HTR-8/SVneo (cell line): ENCODE measurements at regions not wholly inside any gene's neighbourhood (a gene's known extent, or its start where the extent isn't known, plus 50 kb on each side); places are given as distances from the start of the nearest gene placed in this dataset.

Experiments used
- DNase-seq: peaks from one replicate; pipeline ENCODE4 v3.0.0; 2011; ENCODE audit warnings: low spot score, mixed read lengths; ENCODE audit not compliant: insufficient read length
- FAIRE-seq: peaks from 2 replicates; lab custom pipeline; 2011; peaks lifted over from hg19 to GRCh38; lab: Jason Lieb, UNC

DNA sequence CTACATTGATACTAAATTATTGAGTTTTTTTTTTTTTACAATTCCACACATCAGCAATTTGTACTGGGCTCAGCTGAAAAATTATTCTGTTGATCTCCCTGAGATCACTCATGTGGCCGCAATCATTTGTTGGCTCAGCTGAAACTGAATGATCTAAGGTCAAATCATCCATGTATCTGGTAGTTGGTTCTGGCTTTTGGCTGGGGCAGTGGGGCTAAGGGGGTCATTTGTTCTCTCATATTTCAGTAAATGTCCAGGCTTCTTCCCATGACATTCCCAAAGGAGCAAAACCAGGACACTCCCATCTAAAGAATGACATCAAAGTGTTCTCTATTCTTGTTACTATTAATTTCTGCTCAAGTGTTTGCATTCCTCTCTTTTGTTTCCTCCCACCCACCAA lies 806.7 kb upstream of the ADGRL2 start:
- FAIRE-seq (no peak), DNase-seq (no peak)

DNA sequence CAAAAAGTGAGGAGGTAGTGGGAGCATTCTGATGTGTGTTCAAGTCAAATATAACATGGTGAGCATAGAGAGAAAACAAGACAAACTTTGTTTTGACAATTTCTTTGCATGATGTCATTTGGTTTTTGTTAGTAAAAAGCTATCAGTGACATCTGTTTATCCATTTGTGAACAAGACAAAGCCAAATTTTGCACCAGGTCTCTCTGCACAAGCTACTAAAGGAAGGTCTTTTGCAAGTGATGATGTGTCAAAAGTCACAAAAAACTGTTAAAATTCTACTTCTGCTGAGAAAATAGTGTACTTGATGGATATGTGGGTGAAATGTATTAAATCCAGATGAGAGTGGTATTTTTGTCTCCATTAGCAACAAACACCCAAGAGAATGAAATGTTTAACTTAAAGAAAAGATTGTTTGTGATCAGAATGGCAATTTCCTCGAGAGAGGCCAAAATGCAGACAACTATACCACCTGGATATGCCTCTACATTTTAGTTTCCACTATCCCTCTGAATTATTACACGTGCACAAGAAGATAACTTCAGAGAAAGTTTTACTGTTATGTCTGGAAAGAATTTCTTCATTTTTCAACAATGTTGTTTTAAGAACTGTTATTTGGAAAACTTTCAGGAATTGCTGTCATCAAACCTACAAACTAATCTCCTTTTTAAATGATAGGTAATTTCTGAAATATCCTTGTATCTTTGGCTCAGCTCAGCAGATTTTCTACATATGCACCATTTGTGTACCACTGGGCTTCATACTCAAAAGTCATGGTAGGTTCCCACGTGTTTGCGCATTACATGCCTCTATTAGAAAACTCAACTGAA lies 807.4 kb upstream of the ADGRL2 start:
- no peak for DNase-seq
- FAIRE-seq: no peak

DNA sequence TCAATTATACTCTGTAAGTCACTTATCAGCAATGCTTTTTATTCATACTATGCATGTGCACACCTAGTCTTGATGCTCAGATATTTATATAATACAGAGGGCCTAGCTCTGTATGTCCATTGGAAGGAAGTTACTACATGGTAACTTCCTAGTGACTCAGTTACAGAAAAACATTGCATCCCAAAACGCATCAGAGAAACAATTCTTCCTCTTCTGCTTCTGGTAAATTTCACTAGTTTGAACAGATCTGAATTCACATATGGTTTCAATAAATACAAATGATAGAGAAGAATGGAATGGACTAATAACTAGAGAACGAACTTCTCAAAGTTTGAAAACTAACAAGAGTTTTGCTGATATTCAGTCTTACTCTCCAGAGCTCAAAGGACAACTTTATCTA lies 811.3 kb upstream of the ADGRL2 start:
- DNase-seq (no peak), FAIRE-seq (no peak)

DNA sequence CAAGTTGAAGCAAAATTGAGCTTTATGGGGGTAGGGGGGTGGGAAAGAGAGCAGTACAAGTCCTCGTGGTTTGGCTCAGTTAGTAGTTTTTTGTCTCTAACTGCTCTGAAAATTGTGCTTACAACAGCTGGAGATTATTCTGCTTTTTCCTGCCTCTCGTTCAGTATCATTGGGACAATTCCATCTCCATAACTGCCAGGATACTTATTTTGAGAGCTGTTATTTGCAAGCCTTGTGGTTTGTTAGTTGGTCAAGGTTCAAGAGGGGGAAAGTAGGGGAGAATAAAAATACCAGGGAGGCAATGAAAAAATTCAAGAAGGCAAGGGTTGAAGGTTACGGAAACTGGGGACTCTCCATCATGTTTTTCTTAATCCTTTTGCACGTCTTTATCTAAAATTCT lies 811.8 kb upstream of the ADGRL2 start:
- DNase-seq: no peak
- FAIRE-seq: no peak

DNA sequence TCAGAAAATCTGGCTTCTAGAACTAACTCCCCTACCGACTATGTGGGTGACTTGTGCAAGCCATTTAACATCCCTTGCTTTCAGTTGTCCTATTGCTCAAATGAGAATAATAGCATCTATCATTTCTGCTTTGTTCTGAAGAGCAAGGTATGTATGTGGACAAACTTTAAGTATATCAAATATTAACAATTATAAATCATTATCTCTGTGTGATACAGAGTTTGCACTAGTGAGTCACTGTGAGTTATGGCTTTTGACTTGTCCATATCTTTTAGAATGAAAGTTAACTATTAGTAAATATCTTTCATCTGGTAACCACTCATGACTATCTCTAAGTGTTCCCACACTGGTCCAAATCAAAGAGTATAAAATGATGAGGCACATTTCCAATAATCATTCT lies 812.9 kb upstream of the ADGRL2 start:
- FAIRE-seq: no peak

DNA sequence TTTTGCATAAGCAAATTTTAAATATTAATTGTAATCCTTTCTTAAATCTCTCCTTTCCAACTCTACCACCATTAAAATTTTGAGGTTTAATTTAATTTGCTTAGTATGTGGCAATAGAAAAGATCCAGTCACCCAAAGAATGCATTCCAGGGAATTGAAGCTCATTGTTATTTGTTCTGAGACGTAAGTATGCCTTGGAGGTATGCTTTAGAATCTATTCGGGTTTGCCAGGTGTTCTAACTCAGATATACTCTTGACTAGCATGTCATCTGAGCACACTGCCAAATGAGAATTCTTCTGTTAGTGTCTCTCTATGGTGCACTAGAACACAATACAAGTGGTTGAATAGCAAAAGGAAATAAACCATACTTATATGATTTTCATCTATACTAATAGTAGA lies 813.6 kb upstream of the ADGRL2 start:
- FAIRE-seq (no peak), DNase-seq (no peak)

More for the DNA sequence above, 812.9 kb upstream of the ADGRL2 start:
- no peak for DNase-seq

DNA sequence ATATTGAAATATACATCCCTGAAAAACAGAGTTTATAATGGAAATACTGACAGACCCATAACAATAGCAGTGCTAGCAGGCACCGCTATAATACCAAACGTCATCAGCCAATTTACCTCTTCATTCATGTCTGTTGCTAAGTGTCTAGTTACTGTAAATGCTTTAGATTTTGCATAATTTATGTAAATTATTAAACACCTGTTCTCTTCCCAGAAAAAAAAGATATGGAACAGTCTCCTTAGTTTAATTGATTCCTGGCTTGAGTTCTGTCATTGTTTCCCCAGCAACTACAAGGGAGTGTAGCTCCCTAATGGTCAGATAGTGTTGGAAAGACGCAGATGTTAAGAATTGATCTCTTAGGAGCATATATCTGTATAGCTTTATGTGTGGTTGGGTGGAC lies 817.9 kb upstream of the ADGRL2 start:
- FAIRE-seq (no peak), DNase-seq (no peak)

DNA sequence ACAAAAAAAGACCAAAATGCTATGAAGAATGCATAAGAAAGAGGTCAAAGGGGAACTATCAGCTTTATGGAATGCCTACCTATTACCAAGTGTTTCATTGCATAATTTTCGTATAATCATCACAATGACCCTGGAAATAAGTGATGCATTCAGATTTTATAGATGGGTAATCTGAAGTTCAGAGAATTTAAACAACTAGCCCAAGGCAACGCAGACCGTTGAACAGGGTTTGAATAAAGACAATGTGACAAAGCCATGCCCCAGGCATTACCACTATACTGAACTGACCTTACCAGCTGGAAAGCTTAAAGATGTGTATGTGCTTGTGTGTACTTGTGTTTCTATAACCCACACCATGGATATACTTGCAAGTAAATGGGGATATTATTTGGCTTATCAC lies 827.6 kb upstream of the ADGRL2 start:
- FAIRE-seq (no peak), DNase-seq (no peak)

DNA sequence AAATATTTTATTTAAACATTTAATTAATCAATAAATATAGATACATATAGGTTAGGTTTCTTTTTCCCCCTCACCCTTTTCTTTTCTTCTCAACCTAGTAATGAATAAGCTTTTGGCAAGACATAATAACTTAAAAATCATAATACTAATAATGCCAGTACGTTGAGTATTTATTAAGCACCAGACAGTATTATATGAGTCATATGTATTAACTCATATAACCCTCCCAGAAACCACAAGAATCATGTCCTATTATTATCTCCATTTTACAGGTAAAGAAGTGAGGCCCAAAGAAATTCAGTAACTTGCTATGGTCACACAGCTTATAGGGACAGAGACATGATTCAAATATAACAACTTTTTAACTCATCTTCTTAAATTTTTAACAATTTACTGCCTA lies 834.5 kb upstream of the ADGRL2 start:
- no peak for FAIRE-seq

DNA sequence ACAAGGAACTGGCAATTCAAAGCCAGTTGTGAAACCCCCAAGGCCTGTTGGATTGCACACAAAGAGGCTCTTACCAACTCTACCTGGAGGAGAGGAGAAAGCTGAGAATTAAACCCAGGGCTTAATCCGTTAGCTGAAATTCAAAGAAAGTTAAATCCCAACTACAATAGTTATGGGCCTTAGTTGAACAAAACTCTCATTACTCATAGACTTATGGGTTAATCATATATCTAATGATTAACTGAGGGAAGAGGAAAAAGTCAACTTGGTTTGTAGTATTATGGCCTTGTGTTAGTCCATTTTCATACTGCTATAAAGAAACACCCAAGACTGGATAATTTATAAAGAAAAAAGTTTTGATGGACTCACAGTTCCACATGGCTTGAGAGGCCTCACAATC lies 838.2 kb upstream of the ADGRL2 start:
- FAIRE-seq: no peak

More for the DNA sequence above, 834.5 kb upstream of the ADGRL2 start:
- DNase-seq: no peak

DNA sequence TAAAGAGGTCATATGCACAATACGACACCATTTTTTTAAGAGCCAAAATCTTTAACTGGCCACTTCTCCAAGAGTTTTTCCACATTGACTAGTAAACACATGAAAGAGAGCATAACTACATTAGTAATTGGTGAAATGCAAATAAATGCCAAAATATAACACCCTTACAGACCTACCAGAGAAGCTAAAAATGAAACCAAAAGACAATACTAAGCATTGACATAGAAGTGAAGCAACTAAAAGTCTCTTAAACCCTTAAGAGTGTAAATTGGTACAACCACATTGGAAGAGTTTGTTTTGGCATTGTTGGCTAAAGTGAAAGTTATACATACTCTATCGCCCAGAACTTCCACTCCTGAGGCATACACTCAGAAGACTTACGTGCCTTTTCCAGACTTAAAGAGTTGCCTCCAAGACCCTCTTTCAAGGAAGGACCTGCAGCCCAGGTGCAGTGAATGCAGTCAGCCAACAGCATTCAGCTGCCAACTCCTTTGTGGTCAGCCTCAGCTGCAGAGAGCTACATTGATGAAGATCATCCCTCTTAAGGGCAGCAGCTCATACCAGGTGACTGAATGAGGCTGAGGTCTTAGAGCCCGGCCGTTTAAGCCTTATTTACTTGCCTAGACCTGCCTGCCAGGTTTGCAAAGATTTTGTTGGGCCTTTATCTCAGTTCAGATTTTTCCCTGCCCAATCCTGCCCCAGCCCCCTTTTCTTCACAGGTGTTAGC lies 839.1 kb upstream of the ADGRL2 start:
- DNase-seq (no peak), FAIRE-seq (no peak)

More for the DNA sequence above, 838.2 kb upstream of the ADGRL2 start:
- DNase-seq: no peak

DNA sequence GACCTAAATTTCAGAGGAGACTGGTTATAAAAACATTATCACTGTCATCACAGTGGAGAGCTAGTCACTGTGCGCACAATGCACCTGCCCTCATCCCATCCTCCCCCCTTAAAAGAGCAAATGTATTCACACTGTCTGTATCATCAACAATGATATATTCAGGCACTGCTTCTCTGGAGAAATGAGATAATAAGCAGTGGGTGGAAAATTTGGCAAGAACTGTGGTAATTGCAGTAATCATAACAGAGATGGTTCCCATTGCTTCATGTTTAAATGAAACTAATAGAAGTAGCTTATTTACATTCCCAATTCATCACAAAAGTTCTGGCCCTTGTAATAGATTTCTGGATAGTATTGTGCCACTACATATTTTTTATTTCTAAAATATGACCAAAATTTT lies 867.4 kb upstream of the ADGRL2 start:
- FAIRE-seq (no peak), DNase-seq (no peak)

DNA sequence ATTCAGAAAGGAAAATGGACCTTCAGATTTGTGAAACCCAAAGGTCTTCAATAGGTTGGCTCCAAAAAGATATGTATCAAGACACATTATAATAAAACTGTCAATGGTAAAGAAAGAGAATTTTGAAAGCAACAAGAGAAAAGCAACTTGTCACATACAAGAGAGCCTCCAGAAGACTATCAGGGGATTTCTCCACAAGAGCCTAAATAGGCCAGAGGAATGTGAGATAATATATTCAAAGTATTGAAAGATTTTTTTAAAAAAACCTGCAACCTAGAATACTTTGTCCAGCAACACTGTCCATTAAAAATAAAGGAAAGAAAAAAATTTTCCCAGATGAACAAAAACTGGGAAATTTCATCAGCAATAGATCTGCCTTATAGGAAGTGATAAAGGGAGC lies 869.6 kb upstream of the ADGRL2 start:
- FAIRE-seq (no peak), DNase-seq (no peak)

DNA sequence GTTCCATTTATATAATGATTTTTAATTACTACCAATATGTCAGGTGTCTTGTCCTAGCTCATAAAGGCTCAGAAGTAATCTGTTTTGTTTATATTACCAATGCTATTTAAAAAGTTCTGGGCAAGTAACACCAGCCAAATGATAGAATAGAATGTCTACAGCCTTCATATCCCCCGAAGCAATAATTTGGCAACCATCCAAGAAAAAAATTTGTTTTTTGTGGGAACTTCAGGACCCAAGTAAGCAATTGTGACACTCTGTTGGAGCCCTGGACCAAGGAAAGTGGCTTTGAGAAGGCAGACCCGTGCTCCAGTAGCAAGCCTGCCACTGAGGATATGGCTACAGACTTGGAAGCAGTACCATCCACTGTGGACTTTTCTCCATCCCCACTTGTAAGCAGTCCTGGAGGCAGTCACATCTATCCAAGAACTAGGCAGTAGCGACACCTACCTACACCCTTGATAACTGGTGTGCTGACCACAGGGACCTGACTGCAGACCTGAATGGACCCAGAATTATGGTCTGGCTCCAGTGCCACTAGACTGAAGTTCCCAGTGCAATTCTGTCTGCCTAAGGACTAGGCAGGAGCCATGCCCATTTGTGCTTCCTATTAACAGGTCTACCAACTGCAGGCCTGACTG lies 870.7 kb upstream of the ADGRL2 start:
- no peak for FAIRE-seq
- DNase-seq: no peak

DNA sequence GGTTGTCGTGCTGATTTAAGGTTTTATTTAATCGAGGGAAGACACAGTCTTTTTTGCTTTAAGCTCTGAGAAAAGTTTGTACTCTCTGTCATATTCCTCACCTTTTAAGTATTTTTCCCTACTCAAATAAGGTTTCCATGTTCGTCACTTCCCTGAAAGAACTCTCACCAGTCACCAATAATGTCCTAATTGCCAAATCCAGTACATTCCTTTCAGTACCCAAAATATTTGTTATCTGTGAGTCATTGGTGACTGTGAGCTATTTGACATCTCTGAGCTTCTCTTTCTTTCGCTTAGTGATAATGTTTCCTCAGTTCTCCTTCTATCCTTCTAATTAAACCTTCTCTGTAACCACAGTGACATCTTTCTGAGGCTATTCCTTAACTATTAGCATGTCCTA lies 874.2 kb upstream of the ADGRL2 start:
- FAIRE-seq (no peak), DNase-seq (no peak)

DNA sequence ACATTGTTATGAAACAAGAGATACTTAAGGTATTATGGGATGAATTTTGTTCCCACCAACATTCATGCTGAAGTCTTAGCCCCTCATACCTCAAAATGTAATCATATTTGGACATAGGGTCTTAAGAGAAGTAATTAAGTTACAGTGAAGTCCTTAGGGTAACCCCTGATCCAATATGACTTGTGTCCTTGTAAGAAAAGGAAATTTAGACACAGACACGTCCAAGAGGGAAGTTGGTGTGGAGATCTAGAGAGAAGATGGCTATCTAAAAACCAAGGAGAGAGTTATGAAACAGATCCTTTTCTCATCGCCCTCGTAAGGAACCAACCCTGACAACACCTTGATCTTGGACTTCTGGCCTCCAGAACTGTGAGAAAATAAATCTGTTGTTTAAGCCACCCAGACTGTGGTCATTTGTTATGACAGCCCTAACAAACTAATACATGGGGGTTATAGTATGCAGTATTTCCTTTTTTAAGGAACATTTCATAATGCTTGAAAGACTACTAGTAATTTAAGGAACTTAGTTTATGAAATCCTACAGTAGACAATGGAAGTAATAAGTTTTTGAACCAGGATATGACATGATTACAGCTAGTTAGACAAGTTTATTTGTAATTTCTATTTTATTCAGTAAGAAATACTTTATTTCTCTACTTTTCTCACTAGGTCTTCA lies 875.5 kb upstream of the ADGRL2 start:
- FAIRE-seq (no peak), DNase-seq (no peak)

DNA sequence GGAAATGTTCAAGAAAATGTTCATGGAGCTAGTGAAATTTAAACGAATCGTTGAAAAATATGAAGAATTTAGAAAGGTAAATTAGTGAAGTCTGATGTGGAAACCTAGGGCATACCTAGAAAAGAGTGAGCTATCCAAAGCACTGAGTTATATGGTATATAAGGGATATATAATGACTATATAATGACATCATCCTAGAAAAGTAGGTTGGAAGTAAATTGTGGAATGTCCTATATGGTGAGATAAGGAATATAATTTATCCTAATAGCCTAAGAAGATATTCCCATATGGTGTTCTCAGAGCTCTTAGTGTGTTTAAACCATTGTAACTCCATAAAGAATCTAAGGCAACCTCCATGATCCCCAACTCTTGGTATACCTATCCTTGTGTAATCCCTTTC lies 876.4 kb upstream of the ADGRL2 start:
- FAIRE-seq: no peak
- no peak for DNase-seq

DNA sequence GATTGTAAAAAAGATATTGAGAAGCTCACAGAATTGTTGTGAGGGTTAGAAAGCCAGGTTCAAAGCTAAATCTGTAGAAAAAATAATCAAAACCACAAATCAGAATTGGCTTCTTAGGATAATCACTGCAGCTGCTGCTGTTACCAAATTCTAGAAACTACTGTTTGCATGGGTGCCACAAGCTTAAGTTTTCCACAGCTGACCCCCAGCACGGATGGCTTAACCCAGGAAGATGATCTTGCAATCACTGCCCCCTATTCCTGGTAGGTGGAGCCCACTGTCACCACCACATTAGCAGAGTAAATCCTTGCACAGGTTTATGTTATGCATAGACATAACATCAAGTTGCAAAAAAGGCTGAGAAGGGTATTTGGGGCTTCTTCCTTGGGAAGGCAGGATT lies 877.8 kb upstream of the ADGRL2 start:
- no peak for DNase-seq
- FAIRE-seq: no peak

DNA sequence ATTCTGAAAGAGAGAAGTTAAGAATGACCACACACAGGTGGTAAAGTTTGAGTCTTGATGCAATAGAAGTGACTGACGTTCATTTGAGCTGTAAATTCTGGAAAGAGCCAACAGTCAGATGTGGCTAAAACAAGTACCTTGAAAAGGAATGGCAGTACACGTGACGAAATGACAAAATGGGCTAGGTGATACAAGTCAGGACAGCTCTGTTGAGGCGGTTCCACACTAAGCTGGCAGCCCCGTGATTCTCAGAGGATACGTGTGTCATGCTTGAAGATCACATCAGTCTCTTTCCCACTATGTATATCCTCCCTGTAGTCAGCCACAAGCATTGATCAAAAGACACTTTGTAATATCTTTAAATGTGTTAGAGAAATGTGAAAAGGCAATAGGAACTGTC lies 881.3 kb upstream of the ADGRL2 start:
- no peak for DNase-seq
- no peak for FAIRE-seq

DNA sequence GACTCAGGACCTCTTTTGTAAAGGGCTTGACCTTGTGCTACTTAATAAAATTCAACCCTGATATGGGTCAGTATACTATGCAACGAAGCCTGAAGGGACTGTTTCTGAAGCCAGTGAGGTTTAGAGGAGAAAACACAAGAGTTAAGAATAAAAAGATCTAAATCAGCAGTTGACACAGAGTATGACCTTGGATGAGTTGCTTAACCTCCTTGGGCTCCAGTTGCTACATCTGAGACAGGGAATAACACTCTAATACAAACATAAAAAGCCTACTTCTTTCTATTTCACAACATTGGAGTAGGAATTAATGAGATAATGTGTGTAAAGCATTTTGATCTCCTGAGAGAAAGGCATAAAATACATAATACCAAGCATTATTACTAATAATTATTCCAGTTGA lies 882.4 kb upstream of the ADGRL2 start:
- FAIRE-seq (no peak), DNase-seq (no peak)

DNA sequence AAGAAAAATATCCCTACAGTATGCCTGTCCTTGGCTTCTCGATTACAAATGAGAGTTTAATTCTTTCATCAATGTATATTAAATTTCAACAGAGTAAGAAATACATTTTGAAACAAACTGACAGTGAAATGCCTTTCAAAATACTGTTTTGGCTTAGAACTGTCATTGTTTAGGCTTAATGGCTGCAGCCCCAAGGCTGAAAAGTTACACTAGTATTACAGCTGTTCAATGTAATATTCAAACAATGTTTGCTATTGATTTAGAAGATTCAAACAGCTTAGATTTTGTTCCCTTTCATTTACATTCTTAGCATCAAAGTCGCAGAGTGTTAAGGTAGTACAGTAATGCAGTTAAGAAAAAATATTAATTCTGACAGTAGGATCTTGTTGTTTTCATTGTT lies 882.9 kb upstream of the ADGRL2 start:
- FAIRE-seq: no peak

More for the DNA sequence above, 882.9 kb upstream of the ADGRL2 start:
- no peak for DNase-seq
